H1 (cell line): ENCODE measurements at regions not wholly inside any gene's neighbourhood (a gene's known extent, or its start where the extent isn't known, plus 50 kb on each side); places are given as distances from the start of the nearest gene placed in this dataset.
A peak's percentile ranks its signal among the peaks of the same experiment; 100 is the strongest.

Source experiments
- CTCF ChIA-PET: fragments of 300-600 bp; sonication (Branson Sonifier 250); formaldehyde crosslinking; loops from one replicate; lab custom pipeline; 2021; ENCODE audit not compliant: partially characterized antibody; lab: Charles Lee
- POLR2A ChIA-PET: fragments of 300-600 bp; sonication (Branson Sonifier 250); formaldehyde crosslinking; loops from one replicate; lab custom pipeline; 2021; ENCODE audit warnings: inconsistent platforms; ENCODE audit not compliant: partially characterized antibody; lab: Charles Lee
- DNase-seq, 2 experiments: peaks; one replicate each; pipeline versions ENCODE4 v3.0.0 to v3.0.0-alpha.2; 2010 to 2022; ENCODE audit warnings: low spot score in 2 of 2, low read depth in 1 of 2, mixed read lengths in 1 of 2
- FAIRE-seq: peaks from 2 replicates; lab custom pipeline; 2011; peaks lifted over from hg19 to GRCh38; lab: Jason Lieb, UNC
- H2AFZ ChIP-seq: 2 replicates; pipeline ENCODE4 v1.8.1; 2012; ENCODE audit warnings: low read length, inconsistent platforms
- H2AK5ac ChIP-seq: 2 replicates; pipeline ENCODE4 v1.6.1; 2013; ENCODE audit warnings: low read depth, low read length
- H2BK120ac ChIP-seq: replicated peaks from 2 replicates; pipeline ENCODE3; 2013; ENCODE audit warnings: low read depth, low read length, inconsistent platforms
- H2BK12ac ChIP-seq: 2 replicates; pipeline ENCODE4 v1.6.1; 2013; ENCODE audit warnings: low read depth, low read length
- H2BK15ac ChIP-seq: 2 replicates; pipeline ENCODE4 v1.6.1; 2013; ENCODE audit warnings: low read length
- H2BK20ac ChIP-seq: 2 replicates; pipeline ENCODE4 v1.6.1; 2013; ENCODE audit warnings: low read length
- H2BK5ac ChIP-seq: 2 replicates; pipeline ENCODE4 v1.6.1; 2013; ENCODE audit warnings: low read depth, low read length
- H3K14ac ChIP-seq: 2 replicates; pipeline ENCODE4 v1.6.1; 2013; ENCODE audit warnings: inconsistent platforms; ENCODE audit not compliant: insufficient read length
- H3K18ac ChIP-seq: 2 replicates; pipeline ENCODE4 v1.6.1; 2013; ENCODE audit warnings: low read length; ENCODE audit errors: extremely low read depth
- H3K23ac ChIP-seq: 2 replicates; pipeline ENCODE4 v1.6.1; 2013; ENCODE audit warnings: inconsistent platforms; ENCODE audit not compliant: insufficient read length
- H3K23me2 ChIP-seq: 2 replicates; pipeline ENCODE4 v1.6.1; 2013; ENCODE audit warnings: low read depth, low read length
- H3K27ac ChIP-seq: 2 replicates; pipeline ENCODE4 v1.6.1; 2011; ENCODE audit warnings: low read depth, low read length, inconsistent platforms
- H3K27me3 ChIP-seq, 4 experiments: replicated peaks in 1 of 4; 1 replicate in 1 of 4; 2 replicates in 3 of 4; pipeline versions ENCODE4 v1.6.1 to v1.8.1; 2011 to 2013; ENCODE audit warnings: low read length in 3 of 4, mild to moderate bottlenecking in 3 of 4, inconsistent platforms in 2 of 4, mixed read lengths in 2 of 4, moderate library complexity in 1 of 4; ENCODE audit not compliant: control insufficient read depth in 3 of 4, insufficient read depth in 3 of 4; ENCODE audit errors: extremely low read depth in 1 of 4
- H3K36me3 ChIP-seq, 4 experiments: 2 replicates each; pipeline versions ENCODE4 v1.6.1 to v1.8.1; 2011 to 2013; ENCODE audit warnings: mild to moderate bottlenecking in 4 of 4, low read length in 3 of 4, moderate library complexity in 2 of 4, control low read depth in 1 of 4, inconsistent platforms in 1 of 4; ENCODE audit not compliant: insufficient read depth in 4 of 4, control insufficient read depth in 2 of 4
- H3K4ac ChIP-seq: replicated peaks from 2 replicates; pipeline ENCODE3; 2013; ENCODE audit warnings: low read length, low read depth, mixed read lengths, inconsistent platforms; ENCODE audit not compliant: insufficient read length
- H3K4me1 ChIP-seq, 4 experiments: replicated peaks in 1 of 4; 1 replicate in 1 of 4; 2 replicates in 3 of 4; pipeline versions ENCODE4 v1.6.1 to v1.8.1; 2011 to 2013; ENCODE audit warnings: low read length in 3 of 4, inconsistent platforms in 2 of 4, mixed read lengths in 1 of 4; ENCODE audit not compliant: insufficient read depth in 4 of 4, control insufficient read depth in 3 of 4
- H3K4me2 ChIP-seq, 2 experiments: 2 replicates each; pipeline versions ENCODE4 v1.6.1 to v1.8.1; 2011 to 2013; ENCODE audit warnings: low read depth in 2 of 2, low read length in 2 of 2, control low read depth in 1 of 2, inconsistent platforms in 1 of 2, mild to moderate bottlenecking in 1 of 2; ENCODE audit not compliant: insufficient read depth in 1 of 2
- H3K4me3 ChIP-seq, 4 experiments: fragments of 200-600, 300-600 bp in 1 of 4; sonication (generic), shearing (Covaris generic), sonication (Bioruptor Twin) in 1 of 4; 2 replicates each; pipeline versions ENCODE4 v1.5.1 to v1.8.1; 2011 to 2016; ENCODE audit warnings: low read length in 4 of 4, low read depth in 3 of 4, control low read depth in 2 of 4, inconsistent platforms in 2 of 4, mild to moderate bottlenecking in 2 of 4, mixed read lengths in 1 of 4, moderate library complexity in 1 of 4; ENCODE audit not compliant: insufficient read depth in 2 of 4; ENCODE audit errors: extremely low read depth in 1 of 4
- H3K56ac ChIP-seq: replicated peaks from 2 replicates; pipeline ENCODE3; 2013; ENCODE audit warnings: low read depth, mild to moderate bottlenecking, mixed read lengths, low read length, inconsistent platforms; ENCODE audit not compliant: insufficient read length
- H3K79me1 ChIP-seq: 2 replicates; pipeline ENCODE4 v1.6.1; 2013; ENCODE audit warnings: low read depth, low read length, control low read depth
- H3K79me2 ChIP-seq, 2 experiments: 2 replicates each; pipeline versions ENCODE4 v1.6.1 to v1.8.1; 2012 to 2013; ENCODE audit warnings: low read length in 2 of 2, mild to moderate bottlenecking in 2 of 2, inconsistent platforms in 1 of 2; ENCODE audit not compliant: insufficient read depth in 2 of 2, control insufficient read depth in 1 of 2
- H3K9ac ChIP-seq, 4 experiments: replicated peaks in 1 of 4; 1 replicate in 1 of 4; 2 replicates in 3 of 4; pipeline versions ENCODE4 v1.6.1 to v1.8.1; 2011 to 2013; ENCODE audit warnings: low read depth in 3 of 4, low read length in 3 of 4, control low read depth in 2 of 4, mild to moderate bottlenecking in 2 of 4, moderate library complexity in 2 of 4, inconsistent platforms in 1 of 4; ENCODE audit errors: extremely low read depth in 1 of 4
- H3K9me3 ChIP-seq, 2 experiments: 2 replicates each; pipeline versions ENCODE4 v1.6.1 to v1.8.1; 2012 to 2013; ENCODE audit warnings: mild to moderate bottlenecking in 2 of 2, moderate library complexity in 2 of 2, control low read depth in 1 of 2, inconsistent platforms in 1 of 2, low read depth in 1 of 2, low read length in 1 of 2, mixed read lengths in 1 of 2; ENCODE audit not compliant: insufficient read depth in 2 of 2
- H4K20me1 ChIP-seq, 2 experiments: replicated peaks in 1 of 2; 2 replicates each; pipeline versions ENCODE3 to v1.8.1; 2011 to 2013; ENCODE audit warnings: inconsistent platforms in 2 of 2, low read length in 2 of 2, mild to moderate bottlenecking in 1 of 2; ENCODE audit not compliant: insufficient read depth in 2 of 2, control insufficient read depth in 1 of 2
- H4K5ac ChIP-seq: 2 replicates; pipeline ENCODE4 v1.6.1; 2013; ENCODE audit warnings: low read length, low read depth, mixed read lengths, inconsistent platforms; ENCODE audit not compliant: insufficient read length
- H4K8ac ChIP-seq: 2 replicates; pipeline ENCODE4 v1.8.0; 2013; ENCODE audit warnings: mild to moderate bottlenecking, moderate library complexity, low read length, inconsistent platforms; ENCODE audit not compliant: insufficient read depth; ENCODE audit errors: extremely low read depth
- H4K91ac ChIP-seq: replicated peaks from 2 replicates; pipeline ENCODE3; 2013; ENCODE audit warnings: low read length, mixed read lengths, inconsistent platforms; ENCODE audit not compliant: insufficient read length
- CHD1 ChIP-seq: IDR thresholded peaks from 2 replicates; pipeline ENCODE4 v1.6.1; 2012; ENCODE audit warnings: low read depth, low read length, improper control_type of control experiment
- TEAD4 ChIP-seq: IDR thresholded peaks from 2 replicates; pipeline ENCODE4 v1.6.1; 2012; ENCODE audit warnings: low read depth, low read length, inconsistent platforms, mixed read lengths
- WGBS, 2 experiments: shearing (Covaris generic) in 1 of 2; methylation state at CpG; one replicate each; pipeline versions ENCODE4 v1.1.6 to v1.1.7; 2013 to 2015; ENCODE audit warnings: low lambda C conversion rate in 2 of 2, mixed read lengths in 2 of 2, inconsistent platforms in 1 of 2, low coverage in 1 of 2, missing lambda C conversion rate in 1 of 2; ENCODE audit not compliant: insufficient replicate concordance in 2 of 2, insufficient coverage in 1 of 2, insufficient read length in 1 of 2; ENCODE audit errors: extremely low coverage in 1 of 2, missing lambda C conversion rate in 1 of 2; 5-methylcytosine and 5-hydroxymethylcytosine counted together

DNA sequence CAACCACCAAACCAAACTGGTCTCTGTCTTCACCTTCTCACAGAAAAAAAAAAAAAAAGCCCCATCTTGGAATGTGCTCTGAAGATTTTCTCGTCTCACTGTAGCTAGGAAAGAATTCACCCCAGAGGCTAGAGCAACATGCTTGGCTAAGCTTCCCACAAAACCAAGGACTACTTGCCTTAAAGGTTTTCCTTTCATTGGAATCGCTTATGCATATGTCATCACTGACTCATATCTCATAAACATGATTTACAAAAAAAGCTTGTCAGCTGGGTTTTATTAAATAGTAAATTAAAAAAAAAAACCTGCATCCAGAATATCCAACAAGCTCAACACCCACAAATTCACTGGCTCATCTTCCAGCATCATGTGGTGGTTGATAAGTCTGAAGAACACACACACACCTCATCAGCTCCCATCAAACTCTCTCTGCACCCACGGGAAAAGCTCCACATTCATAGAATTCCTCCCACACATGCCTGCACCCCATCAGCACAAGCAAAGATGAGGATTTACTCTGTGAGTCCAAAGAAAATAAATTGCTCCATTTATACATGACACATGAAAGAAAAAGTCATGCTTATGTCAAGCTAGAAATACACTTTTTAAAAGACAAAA, 182.0 kb upstream of the TRIB2 start:
- no peaks in the 10 kb centered on the region for H3K4me1 ChIP-seq
- no peak overlapping the region for H3K4me2 ChIP-seq
- no peak overlapping the region for H2AK5ac ChIP-seq
- FAIRE-seq: no peak
- no peaks in the 10 kb centered on the region for H3K36me3 ChIP-seq
- no peak overlapping the region for H3K14ac ChIP-seq
- no peak overlapping the region for H3K18ac ChIP-seq
- H4K5ac ChIP-seq: no peak overlapping the region
- H2BK12ac ChIP-seq: no peak overlapping the region
- H2BK5ac ChIP-seq: no peak overlapping the region
- no peak overlapping the region for H3K9ac ChIP-seq
- H3K23me2 ChIP-seq: no peaks in the 10 kb centered on the region; the same call in 1 of the 2 replicates
- no peak overlapping the region for H2BK120ac ChIP-seq
- H4K20me1 ChIP-seq: no peaks in the 10 kb centered on the region
- no peak overlapping the region for H4K8ac ChIP-seq
- peak overlapping the region; percentile 86 for H2AFZ ChIP-seq
- H3K27me3 ChIP-seq: no peaks in the 10 kb centered on the region
- H3K23ac ChIP-seq: no peak overlapping the region
- no peak overlapping the region for H2BK20ac ChIP-seq
- CTCF ChIA-PET: interaction anchor here (1.0 to 3.4 kb wide), 2 partner anchors 13 to 16 kb away, joined by 4 to 26 read pairs; no protein-coding TSS in a partner anchor
- H3K4me3 ChIP-seq: no peak overlapping the region
- H3K79me2 ChIP-seq: no peaks in the 10 kb centered on the region
- no peak for DNase-seq
- H3K27ac ChIP-seq: no peak overlapping the region
- whole genome bisulfite sequencing, 2 experiments: 74% methylated on average over 3 of the region's 3 CpGs; no CpG with 5 or more reads in 1 of the 2 experiments
- H3K4ac ChIP-seq: no peak overlapping the region
- no peaks in the 10 kb centered on the region; a peak in 1 of 4 replicates for H3K9me3 ChIP-seq
- H3K79me1 ChIP-seq: no peaks in the 10 kb centered on the region
- no peak overlapping the region for H4K91ac ChIP-seq
- no peak overlapping the region for H3K56ac ChIP-seq
- H2BK15ac ChIP-seq: no peak overlapping the region
- POLR2A ChIA-PET: no interaction called here
- TF ChIP-seq CHD1 (no peak), TEAD4 (0 out of 2 replicates have a peak, but pooled peaks have one; percentile 44)
- TF ChIP-seq, all 59 proteins: peak for 1
